ENCODE measurements at regions not wholly inside any gene's neighbourhood (a gene's known extent, or its start where the extent isn't known, plus 50 kb on each side); places are given as distances from the start of the nearest gene placed in this dataset.
"Not testable (repeated sequence)": the region's sequence is repeated elsewhere in the genome, so short reads cannot be mapped to it uniquely, and the experiment has no call there.

DNA sequence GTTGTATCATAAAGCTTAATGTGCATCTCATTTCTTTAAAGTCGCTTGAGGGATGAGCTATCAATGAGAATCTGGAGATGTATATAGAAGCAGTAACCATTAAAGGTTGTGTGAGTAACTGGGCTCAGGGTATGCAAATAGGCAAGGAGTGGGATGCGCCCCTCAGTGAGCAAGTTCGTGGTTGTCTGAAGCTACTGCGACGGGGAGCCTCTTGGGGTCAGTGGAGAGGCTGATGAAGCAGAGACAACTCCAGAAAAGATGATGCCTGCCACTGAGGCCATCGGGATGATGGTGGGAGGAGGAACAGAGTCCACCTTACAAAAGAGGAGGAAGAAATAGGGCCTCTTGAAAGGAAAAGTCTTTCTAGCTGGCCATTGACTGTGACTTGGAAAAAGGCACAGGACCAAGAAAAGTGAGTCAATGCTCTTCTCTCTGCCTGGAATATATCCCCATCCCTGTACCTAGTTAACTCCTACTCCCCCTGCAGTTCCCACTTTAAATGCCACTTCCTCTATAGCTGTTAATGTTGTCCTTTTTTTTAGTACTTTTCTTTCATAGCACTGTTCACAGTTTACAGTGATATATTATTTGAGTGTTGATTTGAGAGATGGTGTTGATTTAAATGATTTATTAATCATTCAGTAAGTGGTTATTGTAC is 51.4 kb upstream of the LSM6 start:
- no peak for DNase-seq

DNA sequence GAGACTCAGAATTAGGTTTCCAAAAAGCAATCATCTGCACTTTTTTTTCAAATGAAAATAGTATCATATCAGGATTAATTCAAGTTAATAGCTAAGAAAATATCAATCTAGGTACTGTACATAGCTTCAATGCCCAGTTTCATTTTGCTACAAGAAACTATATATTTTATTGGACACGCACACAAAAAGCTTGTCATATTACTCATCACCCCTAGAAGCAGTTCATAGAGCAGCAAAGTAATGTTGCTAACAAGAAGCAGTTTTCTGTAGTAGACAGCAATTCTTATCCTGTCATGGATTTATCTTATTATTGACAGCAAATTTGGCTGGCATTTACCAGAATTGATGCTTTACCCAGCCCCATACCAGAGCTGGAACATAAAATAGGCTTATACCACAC is 52.3 kb upstream of the LSM6 start:
- DNase-seq, result no peak

DNA sequence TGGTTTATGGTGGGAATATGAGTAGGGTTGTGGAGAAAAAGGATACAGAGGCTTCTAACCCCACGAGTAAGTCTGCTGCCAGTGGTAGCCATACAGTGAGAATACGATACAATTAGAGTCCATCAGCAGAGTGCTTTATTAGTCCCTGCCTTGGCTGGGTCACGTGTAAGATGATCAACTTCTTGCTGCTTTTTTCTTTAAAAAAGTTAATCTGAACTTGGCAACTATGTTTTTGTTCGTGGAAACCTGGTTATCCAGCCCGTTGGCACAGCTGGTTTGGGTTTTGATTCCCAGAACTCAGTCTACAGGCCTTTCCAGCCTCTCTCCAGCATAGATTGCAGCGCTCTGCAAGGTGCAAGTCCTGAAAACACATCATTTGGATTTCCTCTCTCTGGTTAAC is 53.1 kb upstream of the LSM6 start:
- no peak for DNase-seq

DNA sequence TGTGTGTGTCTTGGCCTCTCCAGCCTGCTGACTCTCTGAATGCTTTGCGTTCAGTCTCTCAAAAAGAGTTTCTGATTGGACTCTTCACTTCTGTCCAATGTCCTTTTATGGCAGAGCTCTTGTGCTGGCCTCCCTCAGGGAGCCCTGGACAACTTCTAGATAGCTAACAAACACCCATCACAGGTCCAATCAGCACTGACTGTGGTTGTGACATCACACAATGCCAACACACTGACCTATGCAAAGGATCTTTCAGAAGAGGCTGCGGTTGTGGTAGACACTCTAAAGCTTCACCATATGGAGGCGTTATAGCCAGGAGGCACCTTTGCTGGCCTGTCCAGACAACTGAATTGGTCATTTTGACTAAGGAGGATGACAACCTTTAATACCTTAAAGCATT is 53.8 kb upstream of the LSM6 start:
- no peak for DNase-seq

DNA sequence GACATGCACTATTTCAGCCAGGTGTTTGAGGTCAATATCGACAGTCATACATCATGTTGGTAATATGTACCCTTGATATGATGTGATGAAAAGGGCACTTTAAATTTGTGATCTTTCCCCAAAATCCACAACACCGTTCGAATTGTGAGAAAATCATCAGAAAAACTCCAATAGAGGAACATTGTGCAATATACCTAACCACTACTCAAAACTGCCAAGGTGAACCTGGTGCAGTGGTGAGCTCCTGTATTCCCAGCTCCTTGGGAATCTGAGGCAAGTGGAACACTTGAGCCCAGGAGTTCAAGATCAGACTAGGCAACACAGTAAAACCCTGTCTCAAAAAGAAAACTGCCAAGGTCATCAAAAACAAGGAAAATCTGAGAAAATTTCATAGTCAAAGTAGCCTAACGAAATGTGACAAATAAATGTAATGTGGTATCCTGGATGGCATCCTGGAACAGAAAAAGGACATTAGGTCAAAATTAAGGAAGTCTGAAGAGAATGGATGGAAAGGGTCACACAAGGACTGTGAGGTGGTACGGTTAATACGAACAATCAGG is 55.6 kb upstream of the LSM6 start:
- DNase-seq, result no peak

DNA sequence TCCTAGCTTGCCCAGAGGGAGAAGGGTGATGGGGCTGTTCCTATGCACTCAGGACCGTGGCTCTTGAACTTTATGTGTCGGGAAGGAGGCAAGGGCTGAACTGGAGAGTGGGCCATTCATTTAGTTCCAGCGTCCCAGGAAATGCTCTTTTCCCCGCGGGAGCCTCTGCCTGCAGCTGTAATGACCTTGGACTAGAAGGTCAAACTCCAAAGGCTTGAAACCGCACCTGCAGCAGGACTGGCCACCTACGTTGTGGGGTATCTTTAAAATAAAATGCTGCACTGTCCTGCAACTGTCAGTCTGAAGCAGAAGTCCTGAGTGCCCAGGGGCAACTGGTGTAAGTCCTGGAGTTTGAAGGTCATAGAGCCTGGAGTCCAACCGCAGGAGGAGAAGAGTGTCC is 61.5 kb upstream of the LSM6 start:
- DNase-seq, result no peak

DNA sequence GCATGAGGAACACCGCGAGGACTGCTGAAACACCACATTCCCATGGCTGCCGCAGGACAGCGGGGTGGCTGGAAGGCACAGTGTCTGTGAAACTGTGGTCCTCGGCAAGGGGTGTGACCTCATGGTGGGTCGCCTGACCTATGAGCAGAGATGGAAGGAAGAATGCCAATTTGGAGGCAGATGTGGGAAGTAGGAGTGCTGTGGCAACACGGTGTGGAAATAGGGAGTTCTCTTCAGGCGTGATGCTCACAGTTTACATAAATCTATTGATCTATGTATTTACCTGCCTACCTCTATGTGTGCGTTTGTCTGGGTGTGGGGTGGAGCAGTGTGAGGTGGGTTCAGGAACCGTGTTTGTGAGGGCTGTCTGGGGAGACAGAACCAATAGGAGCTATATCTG is 62.3 kb upstream of the LSM6 start:
- no peak for DNase-seq

DNA sequence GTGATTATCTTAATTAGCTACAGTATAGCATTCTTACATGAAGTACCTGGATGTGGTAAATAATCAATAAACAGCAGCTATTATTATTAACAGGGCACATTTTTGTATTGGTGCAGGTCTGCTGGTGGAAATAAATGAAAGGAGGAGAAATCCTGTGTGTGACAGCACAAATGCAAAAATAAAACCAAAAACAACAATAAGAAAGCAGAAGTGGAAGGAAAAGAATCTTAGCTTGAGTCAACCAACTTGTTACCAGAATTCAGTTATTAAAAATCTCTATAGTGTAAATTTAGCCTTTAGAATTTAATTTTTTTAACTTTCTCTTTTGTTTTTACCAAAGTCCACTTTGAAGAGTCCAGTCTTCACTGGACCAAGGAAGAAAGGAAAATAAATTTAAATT is 63.1 kb upstream of the LSM6 start:
- DNase-seq, result no peak

DNA sequence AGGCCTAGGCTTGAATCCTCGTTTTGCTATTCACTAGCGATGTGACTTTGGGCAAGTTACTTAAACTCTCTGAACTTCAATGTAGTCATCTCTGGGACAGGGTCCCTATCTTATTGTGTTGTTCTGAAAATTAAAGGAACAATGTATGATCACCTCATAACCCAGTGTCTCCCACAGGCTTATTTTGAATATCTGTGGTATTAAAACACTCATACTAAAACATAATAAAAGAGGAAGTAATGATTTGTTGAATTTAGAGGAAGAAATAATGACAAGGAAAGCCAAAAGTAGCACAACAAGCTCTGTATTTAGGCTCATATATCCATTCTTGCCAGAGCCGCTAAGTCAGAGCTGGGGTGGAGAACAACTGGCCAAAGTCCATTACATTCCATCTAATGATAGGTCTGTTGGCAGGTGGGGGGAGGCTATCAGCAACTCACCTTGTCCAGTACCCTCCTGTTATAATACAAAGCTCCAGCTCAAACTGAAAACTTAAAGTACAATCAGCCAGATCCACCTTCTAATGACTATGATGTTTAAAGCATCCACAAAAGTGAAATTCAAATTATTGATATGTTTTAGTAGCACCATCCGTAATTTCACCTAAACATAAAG is 64.5 kb upstream of the LSM6 start:
- DNase-seq, result no peak

DNA sequence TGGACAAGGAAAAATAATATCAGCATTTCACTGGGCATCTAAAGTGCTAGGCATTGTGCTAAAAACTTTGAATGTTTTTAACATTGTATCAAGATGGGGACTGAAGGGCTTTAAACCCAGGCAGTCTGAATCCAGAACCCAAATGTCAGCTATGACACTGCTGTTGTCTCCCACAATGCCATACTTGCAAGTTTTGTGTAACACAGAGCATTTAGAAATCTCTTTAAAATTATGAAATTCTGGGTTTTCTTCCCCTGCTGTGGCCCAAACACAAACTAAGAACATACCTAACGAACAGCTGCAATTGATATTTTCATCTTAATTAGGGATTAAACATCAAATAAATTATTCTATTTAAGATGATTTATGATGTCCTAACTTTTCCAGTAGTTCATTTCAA is 66.8 kb upstream of the LSM6 start:
- DNase-seq, result no peak

DNA sequence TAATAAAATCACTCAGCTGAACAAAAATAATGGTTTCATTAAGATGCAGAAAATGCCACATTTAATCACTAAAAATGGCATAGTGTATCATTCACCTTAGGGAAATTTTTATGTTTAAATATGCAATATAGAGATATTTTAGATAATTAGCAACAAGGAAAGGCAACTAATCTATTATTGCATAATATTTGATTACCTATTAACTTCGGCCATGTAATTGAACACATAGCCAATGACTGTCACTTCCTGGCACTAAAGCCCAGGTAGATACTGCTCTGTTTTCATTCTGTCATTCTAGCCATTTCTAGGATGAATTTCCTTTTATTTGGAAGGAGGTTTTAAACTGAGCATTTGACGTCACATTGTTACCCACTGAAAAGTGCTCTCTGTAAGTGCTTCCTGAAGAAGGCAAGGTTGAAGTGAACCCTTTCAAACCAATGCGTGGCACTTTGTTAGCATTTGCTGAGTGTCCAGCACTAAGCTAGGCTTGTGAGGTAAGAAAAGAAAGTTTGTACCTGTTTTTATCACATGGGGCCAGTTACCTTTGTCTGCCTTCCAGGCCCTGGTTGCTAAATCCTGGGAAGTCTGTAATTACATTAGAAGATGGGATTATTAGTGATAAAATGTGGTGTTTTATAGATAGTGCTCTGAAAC is 67.8 kb upstream of the LSM6 start:
- no peak for DNase-seq

DNA sequence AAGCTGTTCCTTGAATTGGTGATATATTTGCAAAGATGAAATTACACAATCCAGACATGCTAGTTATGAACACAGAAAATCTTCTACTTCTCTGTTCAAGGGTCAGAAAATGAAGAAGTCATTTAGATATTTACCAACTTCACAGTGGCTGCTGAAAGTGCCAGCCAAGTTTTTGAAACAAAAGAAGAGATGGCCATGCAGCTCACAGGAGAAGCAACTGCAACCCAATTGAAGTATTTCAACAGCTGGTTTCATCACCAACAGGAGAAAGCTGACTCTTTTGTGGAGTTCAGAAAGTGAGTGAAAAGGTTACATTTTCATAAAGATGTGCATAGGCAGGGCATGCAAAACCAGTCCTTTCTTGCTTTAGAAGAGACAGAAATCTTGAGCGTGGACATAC is 70.1 kb upstream of the LSM6 start:
- DNase-seq, result peak; percentile 35

DNA sequence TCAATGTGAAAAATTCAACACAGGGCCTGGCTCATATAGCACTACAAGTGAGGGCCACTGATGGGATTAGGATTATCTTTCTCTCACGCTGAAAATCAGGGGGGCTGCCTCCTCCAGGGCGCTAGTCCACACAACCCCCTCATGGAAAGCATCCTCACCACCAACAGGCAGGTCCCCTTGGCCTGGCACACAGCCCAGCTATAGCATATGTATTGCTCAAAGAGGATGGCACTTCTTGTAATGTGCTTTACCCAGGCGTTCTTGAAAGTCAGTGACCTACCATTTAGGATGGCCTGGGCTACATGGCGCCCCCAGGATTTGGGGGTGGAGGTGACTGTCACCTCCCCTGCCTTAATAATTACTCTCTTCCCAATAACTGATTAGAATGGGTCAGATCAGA is 71.0 kb upstream of the LSM6 start:
- DNase-seq, result no peak

DNA sequence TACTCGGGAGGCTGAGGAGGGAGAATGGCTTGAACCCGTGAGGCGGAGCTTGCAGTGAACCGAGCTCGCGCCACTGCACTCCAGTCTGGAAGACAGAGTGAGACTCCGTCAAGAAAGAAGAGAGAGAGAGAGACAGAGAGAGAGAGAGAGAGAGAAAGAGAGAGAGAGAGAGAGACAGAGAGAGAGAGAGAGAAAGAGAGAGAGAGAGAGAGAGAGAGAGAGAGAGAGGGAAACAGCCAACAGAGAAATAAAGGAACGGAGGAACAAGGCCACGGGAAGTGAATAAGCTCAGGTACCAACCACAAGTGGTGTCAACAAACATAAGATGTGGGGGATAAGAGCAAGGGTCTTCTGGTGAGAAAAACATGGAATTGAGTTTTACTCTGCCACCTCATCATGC is 71.5 kb upstream of the LSM6 start:
- not testable (repeated sequence) for DNase-seq

DNA sequence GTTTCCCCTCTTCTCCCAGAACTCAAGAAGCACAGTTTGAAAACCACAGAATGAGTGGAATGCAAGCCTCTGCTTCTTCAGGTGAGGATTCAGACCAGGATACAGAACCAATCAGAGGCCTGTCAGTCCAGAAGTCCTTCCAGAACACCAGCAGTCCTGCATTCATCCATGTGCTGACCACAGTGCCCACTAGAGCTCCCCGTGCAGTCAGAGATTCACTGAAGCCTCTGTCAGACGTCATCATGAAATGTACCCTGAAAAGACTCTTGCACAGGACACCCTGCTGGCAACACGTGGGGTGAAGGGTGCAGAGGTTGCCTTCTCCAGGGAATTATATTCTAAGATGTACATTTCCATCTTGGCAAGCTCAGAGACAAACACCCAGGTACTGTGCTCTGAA is 75.9 kb upstream of the LSM6 start:
- DNase-seq, result no peak

DNA sequence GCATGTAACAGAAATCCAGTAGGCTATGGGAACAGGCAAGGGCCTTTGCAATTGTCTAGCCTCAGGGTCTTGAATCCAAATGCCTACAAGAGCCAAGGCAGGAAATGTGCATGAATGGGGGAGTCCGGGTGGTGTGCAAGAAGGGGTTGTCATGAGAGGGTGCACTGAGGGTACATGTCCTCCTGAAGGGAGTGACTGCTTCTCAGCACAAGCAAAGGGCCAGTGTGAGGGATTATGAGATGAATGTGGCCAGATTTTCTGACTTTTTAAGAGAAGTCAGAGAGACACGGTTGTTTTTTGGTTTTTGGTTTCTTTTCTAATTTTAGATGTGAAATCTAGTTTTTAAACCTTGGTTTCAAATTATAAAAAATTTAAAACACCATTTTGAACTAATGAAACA is 76.5 kb upstream of the LSM6 start:
- no peak for DNase-seq

DNA sequence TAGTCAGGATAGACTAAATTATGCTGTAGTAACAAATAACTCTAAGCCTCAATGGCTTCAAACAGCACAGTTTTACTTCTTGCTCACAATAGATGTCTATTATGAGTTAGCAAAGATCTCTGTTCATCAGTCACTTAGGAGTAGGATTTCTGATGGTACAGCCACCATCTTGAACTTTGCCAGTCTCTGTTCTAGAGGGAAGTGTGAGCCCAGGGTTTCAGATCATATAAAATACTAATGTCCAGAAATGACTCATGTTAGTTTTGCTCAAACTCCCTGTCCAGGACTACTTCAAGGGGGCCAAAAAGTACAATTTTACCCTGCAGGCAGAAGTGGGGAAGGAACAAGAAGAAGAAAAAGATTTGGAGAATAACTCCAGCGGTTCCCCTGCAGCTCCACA is 77.1 kb upstream of the LSM6 start:
- no peak for DNase-seq

DNA sequence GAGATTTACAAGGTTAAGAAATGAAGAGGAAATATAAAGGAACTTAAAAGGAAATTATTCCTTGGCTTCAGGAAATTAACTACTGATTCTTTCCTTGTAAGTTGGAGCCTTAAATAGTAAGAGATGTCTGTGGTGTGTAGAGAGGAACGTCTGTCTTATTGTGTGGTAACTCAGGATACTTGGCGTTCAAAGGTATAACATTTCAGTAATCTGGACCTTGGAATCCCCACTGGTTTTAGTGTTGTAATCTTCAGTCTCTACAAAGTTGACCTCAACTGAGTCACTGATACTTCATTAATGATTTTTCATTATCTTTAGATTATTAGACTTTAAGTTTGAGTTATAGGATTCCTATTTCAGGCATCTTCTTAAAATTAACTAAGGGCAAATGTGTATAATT is 79.1 kb upstream of the LSM6 start:
- no peak for DNase-seq

DNA sequence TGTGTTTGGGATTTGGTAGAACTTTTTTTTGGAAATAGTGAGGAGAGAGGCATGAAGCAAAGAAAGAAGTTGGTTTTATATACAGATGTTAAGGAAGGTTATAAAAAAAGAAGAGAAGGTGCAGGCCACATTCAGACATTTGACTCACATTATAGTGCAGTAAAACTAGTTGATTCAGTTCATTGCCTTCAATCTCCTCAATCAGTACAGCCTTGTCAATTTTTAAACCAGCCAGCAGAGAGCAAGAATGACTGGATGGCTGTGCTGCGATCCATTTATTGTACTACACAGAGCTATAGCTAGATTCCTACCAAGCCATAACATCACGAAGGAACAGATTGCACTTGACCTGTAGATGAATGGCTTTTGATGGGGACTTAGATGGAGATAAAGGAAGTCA is 79.7 kb upstream of the LSM6 start:
- no peak for DNase-seq

DNA sequence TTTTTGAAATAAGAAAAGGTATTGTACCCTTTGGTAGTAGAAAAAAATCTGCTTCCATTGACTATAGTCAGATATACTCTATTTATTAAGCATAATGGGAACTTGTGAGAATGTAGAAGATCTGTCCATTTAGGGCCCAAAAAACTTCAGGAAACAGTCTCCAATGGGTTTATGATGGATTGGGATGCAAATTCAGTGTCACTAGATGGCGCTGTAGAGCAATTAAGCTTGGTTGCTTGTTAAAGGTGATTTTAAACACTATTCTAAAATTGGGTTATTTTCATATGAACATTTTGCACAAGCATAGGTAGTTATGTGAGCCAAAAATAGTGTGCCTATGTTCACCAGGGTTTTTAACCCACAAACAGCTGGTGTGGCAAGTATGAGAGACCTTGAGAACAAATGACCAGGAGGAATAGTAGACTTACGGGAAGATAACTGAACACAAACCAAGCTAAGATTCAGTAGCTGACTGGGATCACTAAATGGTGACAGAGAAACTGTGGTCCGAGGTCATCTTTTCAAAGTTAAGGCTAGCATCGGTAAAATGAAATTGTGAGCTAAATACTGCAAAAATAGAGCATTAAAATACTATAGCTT is 80.3 kb upstream of the LSM6 start:
- no peak for DNase-seq

DNA sequence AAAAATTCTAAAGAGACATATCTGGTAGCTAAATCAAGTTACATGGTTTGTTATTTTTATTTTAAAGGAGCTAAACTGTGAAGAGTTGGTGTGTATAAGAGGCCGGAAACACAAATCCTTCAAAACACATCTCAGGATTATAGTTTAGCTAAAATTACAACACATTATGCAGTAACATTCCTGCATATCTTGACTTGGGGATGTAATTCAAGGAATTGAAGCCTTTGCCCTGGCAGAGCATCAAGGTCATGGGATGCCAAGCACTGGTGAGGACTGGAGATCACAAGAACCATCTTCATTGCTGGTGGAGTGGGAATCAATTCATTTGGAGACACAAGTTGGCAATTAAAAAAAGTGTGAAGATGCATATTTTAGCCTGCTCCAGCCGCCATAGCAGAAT is 86.8 kb upstream of the LSM6 start:
- no peak for DNase-seq

DNA sequence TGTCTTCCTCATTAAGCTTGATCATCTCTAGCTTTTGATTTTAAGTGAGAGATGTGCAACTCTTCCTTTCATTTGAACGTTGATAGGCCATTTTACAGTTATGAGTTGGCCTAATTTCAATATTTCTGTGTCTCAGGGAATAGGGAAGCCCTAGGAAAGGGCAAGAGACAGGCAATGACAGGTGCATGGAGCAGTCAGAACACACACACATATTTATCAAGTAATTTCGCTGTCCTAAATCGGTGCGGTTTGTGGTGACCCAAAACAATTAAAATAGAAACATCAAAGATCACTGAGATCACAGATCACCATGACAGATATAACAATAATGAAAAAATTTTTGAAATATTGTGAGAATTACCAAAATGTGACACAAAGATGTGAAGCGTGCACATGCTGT is 87.7 kb upstream of the LSM6 start:
- DNase-seq, result no peak

DNA sequence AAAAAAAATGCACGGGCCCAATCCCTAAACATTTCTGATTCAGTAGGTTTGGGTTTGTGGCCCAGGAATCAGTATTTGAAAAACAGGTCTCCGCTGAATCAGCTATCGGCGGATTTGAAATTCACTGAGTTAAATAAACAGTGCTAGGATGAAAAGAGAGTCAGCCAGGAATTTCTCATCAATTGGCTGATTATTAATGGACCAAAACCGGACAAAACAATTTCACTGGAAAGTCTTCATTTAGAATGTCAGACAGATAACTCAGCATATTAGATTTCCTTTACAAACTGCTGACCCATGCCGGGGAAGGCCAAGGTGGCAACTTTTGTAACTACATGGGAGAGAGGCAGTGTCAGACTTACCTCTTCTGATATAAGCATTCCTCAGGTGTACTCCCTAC is 99.4 kb upstream of the LSM6 start:
- DNase-seq, result no peak

DNA sequence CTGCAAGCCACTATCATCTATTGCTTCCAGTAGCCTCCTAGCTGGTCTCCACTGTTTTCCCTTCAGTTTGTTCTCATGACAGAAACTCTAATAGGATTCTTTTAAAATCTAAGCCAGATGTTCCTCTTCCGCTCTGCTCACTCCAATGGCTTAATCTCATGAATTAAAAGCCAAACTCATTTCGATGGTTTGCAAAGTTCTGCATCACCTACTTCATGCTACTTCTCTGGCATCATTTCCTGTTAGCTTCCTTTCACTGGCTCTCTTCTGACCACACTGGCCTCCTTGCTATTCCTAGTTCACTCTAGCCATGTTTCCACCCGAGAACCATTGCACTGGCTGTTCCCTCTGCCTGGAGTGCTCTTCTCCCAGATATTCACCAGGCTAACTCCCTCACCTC is 102.0 kb upstream of the LSM6 start:
- DNase-seq, result no peak
